C4-2B (cell line): ENCODE measurements at regions not wholly inside any gene's neighbourhood (a gene's known extent, or its start where the extent isn't known, plus 50 kb on each side); places are given as distances from the start of the nearest gene placed in this dataset.

ENCODE experiments used
- H3K27ac ChIP-seq: fragments of 450-650 bp; 2 replicates; pipeline ENCODE4 v1.5.1; 2017
- ZFX ChIP-seq: fragments of 450-650 bp; IDR thresholded peaks from 2 replicates; pipeline ENCODE4 v1.6.1; 2017
- TF ChIP-seq, protein P1 (sequence below): fragments of 450-650 bp; conservative IDR thresholded peaks from 2 replicates; pipeline ENCODE4 v1.5.1; 2017; ENCODE audit warnings: mild to moderate bottlenecking

DNA sequence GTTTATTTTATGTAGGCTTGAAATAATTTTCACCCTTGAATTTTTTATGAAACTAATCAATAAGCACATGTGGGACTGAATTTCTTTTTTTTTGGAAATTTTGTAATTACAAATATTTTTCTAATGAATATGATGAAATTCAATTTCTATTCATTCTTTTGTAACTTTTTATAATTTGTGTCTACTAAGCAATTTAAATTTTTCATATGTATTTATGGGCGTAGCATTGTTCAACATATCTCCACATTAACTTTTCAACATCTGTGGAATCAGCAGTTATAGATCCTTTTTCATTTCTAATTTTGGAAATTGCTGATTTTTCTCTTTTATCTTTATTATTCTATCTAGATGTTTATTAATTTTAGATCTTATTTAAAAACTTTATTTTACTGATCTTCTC, 1320.3 kb downstream of the C4orf33 start:
- TF ChIP-seq, protein P1, sequence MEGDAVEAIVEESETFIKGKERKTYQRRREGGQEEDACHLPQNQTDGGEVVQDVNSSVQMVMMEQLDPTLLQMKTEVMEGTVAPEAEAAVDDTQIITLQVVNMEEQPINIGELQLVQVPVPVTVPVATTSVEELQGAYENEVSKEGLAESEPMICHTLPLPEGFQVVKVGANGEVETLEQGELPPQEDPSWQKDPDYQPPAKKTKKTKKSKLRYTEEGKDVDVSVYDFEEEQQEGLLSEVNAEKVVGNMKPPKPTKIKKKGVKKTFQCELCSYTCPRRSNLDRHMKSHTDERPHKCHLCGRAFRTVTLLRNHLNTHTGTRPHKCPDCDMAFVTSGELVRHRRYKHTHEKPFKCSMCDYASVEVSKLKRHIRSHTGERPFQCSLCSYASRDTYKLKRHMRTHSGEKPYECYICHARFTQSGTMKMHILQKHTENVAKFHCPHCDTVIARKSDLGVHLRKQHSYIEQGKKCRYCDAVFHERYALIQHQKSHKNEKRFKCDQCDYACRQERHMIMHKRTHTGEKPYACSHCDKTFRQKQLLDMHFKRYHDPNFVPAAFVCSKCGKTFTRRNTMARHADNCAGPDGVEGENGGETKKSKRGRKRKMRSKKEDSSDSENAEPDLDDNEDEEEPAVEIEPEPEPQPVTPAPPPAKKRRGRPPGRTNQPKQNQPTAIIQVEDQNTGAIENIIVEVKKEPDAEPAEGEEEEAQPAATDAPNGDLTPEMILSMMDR, result no peak
- TF ChIP-seq ZFX, result no peak
- no peak overlapping the region for H3K27ac ChIP-seq

DNA sequence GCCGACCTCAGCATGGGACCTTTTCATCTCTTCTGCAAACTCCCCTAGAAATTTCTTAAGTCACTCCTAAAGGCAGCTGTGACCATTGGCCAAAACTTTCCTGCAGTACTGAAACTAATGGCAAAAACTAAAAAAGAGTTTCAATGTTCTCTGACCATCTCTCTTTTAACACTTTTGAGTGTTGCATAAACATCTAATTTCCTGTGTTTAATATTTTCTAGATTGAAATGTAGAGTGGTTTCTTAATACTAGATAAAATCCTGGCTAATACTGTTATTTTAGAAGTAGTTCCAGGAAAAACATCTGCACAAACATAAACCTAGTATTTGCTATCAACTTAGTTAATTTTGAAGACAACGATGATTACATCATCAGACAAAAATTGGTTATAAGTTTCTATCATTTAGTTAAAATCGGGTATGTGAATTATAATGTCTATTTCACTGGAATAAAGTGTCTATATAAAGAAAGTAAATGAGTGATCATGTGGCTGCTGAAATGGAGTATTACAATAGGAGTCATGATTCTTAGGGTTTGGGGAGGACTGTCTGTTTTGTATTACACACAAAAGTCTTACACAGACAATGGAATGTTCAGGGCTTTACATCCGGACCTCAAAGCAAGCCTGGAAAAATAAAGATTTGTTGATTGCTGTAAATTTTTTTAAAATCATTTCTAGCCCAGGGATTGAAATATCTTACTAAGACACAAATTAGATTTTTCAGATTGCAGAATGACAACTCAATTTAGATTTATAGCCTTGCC, 1323.4 kb downstream of the C4orf33 start:
- TF ChIP-seq, protein P1, result no peak
- TF ChIP-seq ZFX, result no peak

DNA sequence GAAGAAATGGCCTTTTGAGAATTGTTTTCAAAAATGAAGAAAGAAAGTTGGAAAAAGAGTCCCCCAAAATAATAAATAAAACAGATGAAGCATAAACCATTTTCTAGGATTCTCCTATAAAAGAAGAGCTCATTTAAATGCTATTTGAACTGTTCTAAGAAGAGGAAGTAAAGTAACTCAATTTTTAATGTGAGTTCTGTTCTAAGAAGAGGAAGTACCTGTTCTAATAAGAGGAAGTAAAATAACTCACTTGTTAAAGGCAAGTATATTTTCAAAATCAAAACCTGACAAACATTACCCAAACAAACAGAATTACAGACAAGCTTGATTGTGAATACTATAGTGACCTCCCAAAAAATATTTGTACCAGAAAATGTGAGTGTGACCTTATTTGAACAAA, 1326.3 kb downstream of the C4orf33 start:
- TF ChIP-seq ZFX, result no peak
- TF ChIP-seq, protein P1, result no peak
- no peak overlapping the region for H3K27ac ChIP-seq

More for the DNA sequence above, 1323.4 kb downstream of the C4orf33 start:
- H3K27ac ChIP-seq, result no peak overlapping the region

DNA sequence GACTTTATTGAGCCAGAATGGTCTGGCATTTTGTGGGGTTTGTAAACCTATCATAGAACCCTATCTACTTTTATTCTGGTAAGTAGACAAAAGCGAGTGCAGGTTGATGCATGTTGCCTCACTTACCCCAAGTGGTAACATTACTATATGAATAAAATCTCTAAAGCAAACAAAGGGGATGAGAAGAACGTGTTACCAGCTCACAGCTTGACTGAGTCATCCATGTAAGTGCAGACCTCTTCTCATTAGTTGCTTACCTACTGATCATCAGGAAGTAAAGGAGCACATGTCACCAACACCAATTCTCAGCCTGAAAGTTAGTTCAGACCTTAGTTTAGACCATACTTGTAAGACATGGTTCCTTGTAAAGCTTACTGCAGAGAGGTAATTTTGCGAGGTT, 1328.3 kb downstream of the C4orf33 start:
- no peak overlapping the region for H3K27ac ChIP-seq

DNA sequence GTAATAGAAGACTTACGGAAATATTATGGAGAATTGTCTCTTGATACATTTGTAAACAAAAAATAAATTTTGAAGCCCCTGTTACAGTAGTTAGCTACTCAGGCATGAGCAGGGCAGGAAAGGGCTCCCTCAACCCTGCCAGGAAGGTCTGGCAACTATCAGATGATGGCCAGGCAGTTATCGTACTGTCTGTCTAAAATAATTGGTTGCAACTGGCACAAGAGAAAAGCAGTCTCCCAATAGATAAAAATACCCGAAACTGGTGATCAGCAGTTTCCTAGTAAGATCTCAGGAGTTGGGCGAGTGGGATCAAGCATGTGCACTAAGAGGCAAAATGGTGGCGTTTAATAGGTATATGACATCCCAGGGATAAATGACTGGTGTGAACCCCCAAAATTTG, 1336.3 kb downstream of the C4orf33 start:
- no peak overlapping the region for H3K27ac ChIP-seq
- TF ChIP-seq, protein P1, result no peak
- TF ChIP-seq ZFX, result no peak

More for the DNA sequence above, 1328.3 kb downstream of the C4orf33 start:
- no peak for TF ChIP-seq ZFX
- TF ChIP-seq, protein P1, result no peak

DNA sequence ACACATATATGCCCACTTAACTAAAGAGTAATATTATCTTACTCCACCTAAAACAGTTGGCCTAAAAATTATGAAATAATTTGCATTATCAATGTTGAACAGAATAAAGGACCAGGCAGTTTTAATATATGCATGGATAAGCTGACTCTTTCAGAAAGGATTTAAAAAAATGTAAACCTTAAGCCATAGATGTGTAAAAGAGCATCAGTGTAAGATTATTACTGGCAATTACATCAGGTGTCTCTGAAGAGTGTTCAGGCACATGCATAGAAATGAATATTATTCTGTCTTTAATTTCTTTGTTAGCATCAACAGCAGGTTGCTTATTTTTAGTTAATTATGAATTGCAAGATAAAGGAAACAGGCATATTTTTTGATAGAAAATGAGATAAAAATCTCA, 1353.8 kb downstream of the C4orf33 start:
- TF ChIP-seq, protein P1, result no peak
- no peak for TF ChIP-seq ZFX
- H3K27ac ChIP-seq, result no peak overlapping the region

DNA sequence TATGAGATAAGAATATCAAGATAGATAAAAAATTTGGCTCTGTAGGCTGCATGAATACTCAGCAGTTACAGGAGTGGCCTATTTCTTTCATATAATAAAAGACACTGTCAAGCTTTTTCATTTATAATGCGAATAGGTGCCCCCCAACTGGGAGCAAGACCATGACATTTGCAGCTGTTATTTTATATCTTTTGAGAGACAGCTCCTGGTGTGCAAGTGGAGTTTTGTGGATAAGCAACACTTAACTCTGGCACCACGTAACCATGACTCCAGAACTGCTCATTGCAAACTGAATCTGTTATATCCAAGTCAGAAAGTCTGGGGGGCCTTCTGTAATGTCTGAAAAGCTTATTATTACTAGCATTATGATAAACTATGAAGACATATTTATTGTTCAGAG, 1372.4 kb downstream of the C4orf33 start:
- no peak for TF ChIP-seq ZFX
- TF ChIP-seq, protein P1, result no peak

More for the DNA sequence above, 1372.4 kb downstream of the C4orf33 start:
- no peak overlapping the region for H3K27ac ChIP-seq
